CD14-positive monocyte (primary cell): ENCODE measurements at regions not wholly inside any gene's neighbourhood (a gene's known extent, or its start where the extent isn't known, plus 50 kb on each side); places are given as distances from the start of the nearest gene placed in this dataset.

Source experiments
- DNase-seq, 3 donors: peaks; one replicate each; pipeline ENCODE4 v3.0.0-alpha.2; 2011 to 2022
- H2AFZ ChIP-seq: 2 replicates; pipeline ENCODE4 v1.6.0; 2012; ENCODE audit warnings: mild to moderate bottlenecking, low read depth, low read length, inconsistent platforms; ENCODE audit not compliant: insufficient read depth, poor library complexity, severe bottlenecking
- H3K27ac ChIP-seq, 2 donors: 1 replicate in 1 of 2; 2 replicates in 1 of 2; pipeline ENCODE4 v1.5.1; 2012 to 2013; ENCODE audit warnings: low read length in 2 of 2, control low read depth in 1 of 2, inconsistent platforms in 1 of 2, low read depth in 1 of 2, mild to moderate bottlenecking in 1 of 2
- H3K27me3 ChIP-seq, 2 donors: one replicate each; pipeline versions ENCODE4 v1.6.0 to v1.6.1; 2011 to 2013; ENCODE audit warnings: low read length in 2 of 2; ENCODE audit not compliant: control insufficient read depth in 2 of 2, insufficient read depth in 2 of 2
- H3K36me3 ChIP-seq, 2 donors: replicated peaks in 1 of 2; 1 replicate in 1 of 2; 2 replicates in 1 of 2; pipeline versions ENCODE4 v1.5.1 to v1.6.1; 2012 to 2013; ENCODE audit warnings: low read length in 2 of 2, control low read depth in 1 of 2, inconsistent platforms in 1 of 2, mild to moderate bottlenecking in 1 of 2; ENCODE audit not compliant: insufficient read depth in 2 of 2, control insufficient read depth in 1 of 2
- H3K4me1 ChIP-seq, 2 donors: 1 replicate in 1 of 2; 2 replicates in 1 of 2; pipeline versions ENCODE4 v1.5.1 to v1.6.1; 2012 to 2013; ENCODE audit warnings: low read length in 2 of 2, control low read depth in 1 of 2, inconsistent platforms in 1 of 2, mild to moderate bottlenecking in 1 of 2, moderate library complexity in 1 of 2; ENCODE audit not compliant: insufficient read depth in 2 of 2, control insufficient read depth in 1 of 2
- H3K4me2 ChIP-seq: replicated peaks from 2 replicates; pipeline ENCODE3; 2012; ENCODE audit warnings: low read length, moderate library complexity, mild to moderate bottlenecking; ENCODE audit not compliant: poor library complexity, severe bottlenecking; ENCODE audit errors: extremely low read depth
- H3K4me3 ChIP-seq, 3 experiments: fragments of 200-600 bp in 1 of 3; sonication (generic) in 1 of 3; replicated peaks in 1 of 3; 1 replicate in 2 of 3; 2 replicates in 1 of 3; pipeline ENCODE4 v1.5.1; 2011 to 2013; ENCODE audit warnings: low read length in 3 of 3, mild to moderate bottlenecking in 3 of 3, control low read depth in 2 of 3, low read depth in 2 of 3, inconsistent platforms in 1 of 3, moderate library complexity in 1 of 3
- H3K79me2 ChIP-seq: 2 replicates; pipeline ENCODE4 v1.6.0; 2012; ENCODE audit warnings: mild to moderate bottlenecking, control low read depth, inconsistent platforms, low read length, moderate library complexity; ENCODE audit not compliant: insufficient read depth
- H3K9ac ChIP-seq: 2 replicates; pipeline ENCODE4 v1.6.0; 2017; ENCODE audit warnings: low read length, mild to moderate bottlenecking; ENCODE audit not compliant: insufficient read depth, poor library complexity, severe bottlenecking
- H3K9me3 ChIP-seq, 2 donors: replicated peaks in 1 of 2; 1 replicate in 1 of 2; 2 replicates in 1 of 2; pipeline versions ENCODE4 v1.5.1 to v1.6.1; 2012 to 2013; ENCODE audit warnings: low read length in 2 of 2, control low read depth in 1 of 2; ENCODE audit not compliant: control insufficient read depth in 1 of 2, insufficient read depth in 1 of 2
- H4K20me1 ChIP-seq: 2 replicates; pipeline ENCODE4 v1.6.0; 2012; ENCODE audit warnings: mild to moderate bottlenecking, low read length, control low read depth, moderate library complexity; ENCODE audit not compliant: insufficient read depth
- H3K27ac Mint-ChIP-seq, 7 donors: one replicate each; pipeline ENCODE4 v1.8.0; 2020; ENCODE audit warnings: mild to moderate bottlenecking in 7 of 7, mixed read lengths in 7 of 7, moderate library complexity in 6 of 7, inconsistent platforms in 2 of 7
- H3K27me3 Mint-ChIP-seq, 3 donors: one replicate each; pipeline ENCODE4 v1.8.0; 2021 to 2022; ENCODE audit warnings: low read depth in 3 of 3, mild to moderate bottlenecking in 3 of 3, mixed read lengths in 3 of 3, moderate library complexity in 3 of 3, inconsistent platforms in 1 of 3
- H3K36me3 Mint-ChIP-seq, 2 donors: one replicate each; pipeline ENCODE4 v1.8.0; 2020; ENCODE audit warnings: mixed read lengths in 2 of 2, inconsistent platforms in 1 of 2, mild to moderate bottlenecking in 1 of 2
- H3K4me1 Mint-ChIP-seq: one replicate; pipeline ENCODE4 v1.8.0; 2020; ENCODE audit warnings: mild to moderate bottlenecking, mixed read lengths
- H3K4me3 Mint-ChIP-seq, 2 donors: one replicate each; pipeline ENCODE4 v1.8.0; 2020; ENCODE audit warnings: mild to moderate bottlenecking in 2 of 2, mixed read lengths in 2 of 2, moderate library complexity in 1 of 2
- H3K9me3 Mint-ChIP-seq, 7 donors: one replicate each; pipeline ENCODE4 v1.8.0; 2020 to 2022; ENCODE audit warnings: mixed read lengths in 7 of 7, mild to moderate bottlenecking in 6 of 7, moderate library complexity in 6 of 7, inconsistent platforms in 2 of 7
- CTCF ChIP-seq: fragments of 200-600 bp; IDR thresholded peaks from one replicate; pipeline ENCODE4 v1.8.0; 2022; ENCODE audit warnings: antibody characterized with exemption, mild to moderate bottlenecking
- WGBS: methylation state at CpG from one replicate; pipeline ENCODE4 v1.1.5; 2013; ENCODE audit warnings: missing lambda C conversion rate; ENCODE audit not compliant: insufficient coverage; 5-methylcytosine and 5-hydroxymethylcytosine counted together
- intact Hi-C, 2 donors: fragments of 100-400 bp; cut with micrococcal nuclease; formaldehyde crosslinking; loops; one replicate each; pipeline versions ENCODE4 v1.15.0 to v1.15.1; 2023

- H3K79me2 ChIP-seq = no peaks in the 10 kb centered on the region
- no peak overlapping the region for H3K27ac ChIP-seq
- peaks cover 0 to 7% (median 2%) of the 10 kb centered on the region in 7 donors for H3K9me3 Mint-ChIP-seq
- H3K36me3 ChIP-seq = no peaks in the 10 kb centered on the region
- DNase-seq = no peak
- no peaks in the 10 kb centered on the region for H3K9me3 ChIP-seq
- H3K27me3 Mint-ChIP-seq = peaks cover 0 to 1% (median 0%) of the 10 kb centered on the region in 3 donors
- no peak overlapping the region for H3K4me3 Mint-ChIP-seq
- no peaks in the 10 kb centered on the region for H4K20me1 ChIP-seq
- no peaks in the 10 kb centered on the region for H3K4me1 Mint-ChIP-seq
- H3K27ac Mint-ChIP-seq = no peak overlapping the region
- no peaks in the 10 kb centered on the region for H3K4me1 ChIP-seq
- intact Hi-C loops = no loop called here
- H3K9ac ChIP-seq = no peak overlapping the region
- TF ChIP-seq CTCF = no peak
- H3K27me3 ChIP-seq = no peaks in the 10 kb centered on the region
- H3K36me3 Mint-ChIP-seq = no peaks in the 10 kb centered on the region
- no peak overlapping the region for H3K4me2 ChIP-seq
- WGBS = no CpG with 5 or more reads among the region's 2 CpGs
- H3K4me3 ChIP-seq = no peak overlapping the region
- no peak overlapping the region for H2AFZ ChIP-seq
Observed at GRCh38 chr5:5043346-5043745, 96.8 kb upstream of the ADAMTS16 start.

GRCh38 chr5:5044247-5044840 is 95.8 kb upstream of the ADAMTS16 start:
- Mint-ChIP-seq H3K9me3 (peaks cover 0 to 5% (median 2%) of the 10 kb centered on the region in 7 donors), H3K27me3 (no peaks in the 10 kb centered on the region), H3K36me3 (no peaks in the 10 kb centered on the region), H3K4me3 (no peak overlapping the region), H3K27ac (no peak overlapping the region), H3K4me1 (no peaks in the 10 kb centered on the region)
- H3K4me2 ChIP-seq = no peak overlapping the region
- no peak for TF ChIP-seq CTCF
- no peak for DNase-seq
- H3K27ac ChIP-seq = no peak overlapping the region
- H3K9me3 ChIP-seq = peaks cover 0 to 2% of the 10 kb centered on the region in 2 donors
- no peaks in the 10 kb centered on the region for H4K20me1 ChIP-seq
- no peaks in the 10 kb centered on the region for H3K4me1 ChIP-seq
- no CpG with 5 or more reads among the region's 3 CpGs for WGBS
- no peaks in the 10 kb centered on the region for H3K27me3 ChIP-seq
- no peak overlapping the region for H3K9ac ChIP-seq
- H3K79me2 ChIP-seq = no peaks in the 10 kb centered on the region
- H3K36me3 ChIP-seq = no peaks in the 10 kb centered on the region
- intact Hi-C loops = no loop called here
- H2AFZ ChIP-seq = no peak overlapping the region
- H3K4me3 ChIP-seq = no peak overlapping the region
